HUES64 (cell line): ENCODE measurements at regions not wholly inside any gene's neighbourhood (a gene's known extent, or its start where the extent isn't known, plus 50 kb on each side); places are given as distances from the start of the nearest gene placed in this dataset.
"Not testable (repeated sequence)": the region's sequence is repeated elsewhere in the genome, so short reads cannot be mapped to it uniquely, and the experiment has no call there.

Experiments used
- H3K27ac ChIP-seq: 2 replicates; pipeline ENCODE4 v1.7.0; 2013; ENCODE audit warnings: low read depth, low read length, inconsistent platforms
- H3K27me3 ChIP-seq: 2 replicates; pipeline ENCODE4 v1.6.1; 2013; ENCODE audit warnings: mild to moderate bottlenecking, low read length; ENCODE audit not compliant: insufficient read depth
- H3K36me3 ChIP-seq: 2 replicates; pipeline ENCODE4 v1.6.1; 2013; ENCODE audit warnings: mild to moderate bottlenecking, low read length; ENCODE audit not compliant: insufficient read depth
- H3K4me1 ChIP-seq: 2 replicates; pipeline ENCODE4 v1.6.1; 2013; ENCODE audit warnings: mild to moderate bottlenecking, low read length, moderate library complexity; ENCODE audit not compliant: insufficient read depth
- H3K4me3 ChIP-seq: 2 replicates; pipeline ENCODE4 v1.5.1; 2013; ENCODE audit warnings: mild to moderate bottlenecking, low read length, moderate library complexity
- H3K9ac ChIP-seq: 2 replicates; pipeline ENCODE4 v1.6.1; 2013; ENCODE audit warnings: mild to moderate bottlenecking, low read depth, low read length
- H3K9me3 ChIP-seq: 2 replicates; pipeline ENCODE4 v1.6.1; 2013; ENCODE audit warnings: low read depth, low read length; ENCODE audit not compliant: insufficient read depth
- WGBS: fragments of 150-250, 120-280 bp; methylation state at CpG from one replicate; pipeline ENCODE4 v1.1.7; 2013; ENCODE audit warnings: missing lambda C conversion rate; 5-methylcytosine and 5-hydroxymethylcytosine counted together

DNA sequence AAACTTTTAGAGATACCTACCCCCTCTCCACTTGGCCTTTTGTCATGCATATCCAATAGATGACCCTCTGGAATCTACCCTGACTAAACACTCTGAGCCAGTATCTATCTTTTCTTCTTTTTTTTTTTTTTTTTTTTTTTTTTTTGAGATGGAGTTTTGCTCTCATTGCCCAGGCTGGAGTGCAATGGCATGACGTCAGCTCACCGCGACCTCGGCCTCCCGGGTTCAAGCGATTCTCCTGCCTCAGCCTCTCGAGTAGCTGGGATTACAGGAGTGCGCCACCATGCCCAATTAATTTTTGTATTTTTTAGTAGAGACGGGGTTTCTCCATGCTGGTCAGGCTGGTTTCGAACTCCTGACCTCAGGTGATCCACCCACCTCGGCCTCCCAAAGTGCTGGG lies 50.8 kb upstream of the GRIN2B start:
- H3K36me3 ChIP-seq, H3K4me1 ChIP-seq, H3K27me3 ChIP-seq, H3K27ac ChIP-seq, H3K9me3 ChIP-seq, H3K9ac ChIP-seq, H3K4me3 ChIP-seq: not testable (repeated sequence)
- 91% methylated on average over 11 of the region's 11 CpGs for WGBS

DNA sequence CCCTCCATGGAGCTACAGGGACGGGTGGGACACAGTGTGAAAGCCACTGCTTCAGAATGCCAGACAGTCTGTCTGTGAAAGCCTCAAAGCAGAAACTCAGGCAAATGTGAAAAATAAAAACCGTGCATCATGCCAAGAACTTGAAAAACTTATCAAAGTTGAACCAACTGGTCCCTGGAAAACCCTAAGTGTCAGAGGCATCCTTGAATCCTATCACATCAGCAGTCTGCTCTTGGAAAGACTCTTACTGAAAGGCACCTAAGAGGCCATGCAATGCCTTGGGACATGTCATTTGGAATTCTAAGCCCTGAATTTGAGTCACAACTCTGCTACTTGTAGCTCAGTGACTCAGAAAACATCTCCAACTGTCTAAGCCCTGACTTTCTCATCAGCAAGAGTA lies 62.4 kb upstream of the GRIN2B start:
- WGBS: 88% methylated on average over 2 of the region's 2 CpGs
- Histone ChIP-seq H3K9me3 (no peaks in the 10 kb centered on the region), H3K27me3 (no peaks in the 10 kb centered on the region), H3K4me1 (no peaks in the 10 kb centered on the region), H3K27ac (no peak overlapping the region), H3K36me3 (no peaks in the 10 kb centered on the region), H3K9ac (no peak overlapping the region), H3K4me3 (no peak overlapping the region)

DNA sequence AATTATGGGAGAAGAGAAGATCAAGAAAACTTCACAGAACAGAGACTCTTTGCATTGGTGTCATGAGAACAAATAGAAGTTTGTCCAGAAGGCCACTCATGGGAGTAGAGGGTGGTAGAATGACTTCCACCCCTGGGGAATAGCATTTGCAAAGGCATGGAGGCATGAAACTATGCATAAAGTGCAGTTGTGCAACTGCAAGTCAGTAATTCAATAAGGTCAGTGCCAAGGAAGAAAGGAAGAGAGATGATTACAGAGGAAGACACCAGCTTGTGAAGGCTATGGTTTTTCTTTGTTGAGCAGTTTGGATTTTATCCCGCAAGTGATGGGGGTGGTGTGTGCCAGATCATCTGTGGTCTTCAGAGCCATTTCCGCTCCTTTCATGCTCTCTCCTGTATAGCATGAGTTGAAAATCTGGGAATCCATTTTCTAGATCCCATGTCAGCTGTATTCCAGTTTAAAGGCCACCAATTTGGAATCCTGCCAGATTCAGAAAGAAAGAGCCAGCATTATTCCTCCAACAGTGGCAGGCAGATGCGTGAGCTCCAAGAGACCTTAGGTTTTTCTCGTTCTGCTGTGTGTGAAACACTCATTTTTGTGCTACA lies 67.6 kb upstream of the GRIN2B start:
- Histone ChIP-seq H3K9me3 (no peaks in the 10 kb centered on the region), H3K27me3 (no peaks in the 10 kb centered on the region), H3K4me1 (no peaks in the 10 kb centered on the region), H3K4me3 (no peak overlapping the region), H3K36me3 (no peaks in the 10 kb centered on the region), H3K9ac (no peak overlapping the region), H3K27ac (no peak overlapping the region)
- 96% methylated on average over 4 of the region's 4 CpGs for WGBS

DNA sequence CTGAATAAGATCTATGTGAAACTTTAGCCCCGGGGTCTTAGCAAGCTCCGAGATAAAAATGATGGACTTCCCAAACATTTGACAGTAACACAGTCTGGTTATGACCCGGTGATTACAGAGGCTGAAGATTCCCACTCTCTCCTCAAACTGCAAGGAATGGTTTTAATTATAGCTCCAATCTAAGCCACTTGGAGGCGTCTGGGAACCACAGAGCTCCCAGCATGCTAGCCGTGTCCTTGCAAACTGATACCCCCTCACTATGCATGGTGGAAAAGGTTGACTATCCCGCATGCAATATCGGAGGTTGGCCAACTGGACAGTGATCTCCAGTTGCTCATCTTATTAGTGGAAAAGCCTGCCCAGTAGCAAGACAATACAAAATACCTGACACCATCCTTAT lies 76.5 kb upstream of the GRIN2B start:
- Histone ChIP-seq H3K4me1 (no peaks in the 10 kb centered on the region), H3K4me3 (no peak overlapping the region), H3K36me3 (no peaks in the 10 kb centered on the region), H3K27ac (no peak overlapping the region), H3K9ac (no peak overlapping the region), H3K27me3 (no peaks in the 10 kb centered on the region), H3K9me3 (no peaks in the 10 kb centered on the region)
- WGBS: 83% methylated on average over 7 of the region's 7 CpGs

DNA sequence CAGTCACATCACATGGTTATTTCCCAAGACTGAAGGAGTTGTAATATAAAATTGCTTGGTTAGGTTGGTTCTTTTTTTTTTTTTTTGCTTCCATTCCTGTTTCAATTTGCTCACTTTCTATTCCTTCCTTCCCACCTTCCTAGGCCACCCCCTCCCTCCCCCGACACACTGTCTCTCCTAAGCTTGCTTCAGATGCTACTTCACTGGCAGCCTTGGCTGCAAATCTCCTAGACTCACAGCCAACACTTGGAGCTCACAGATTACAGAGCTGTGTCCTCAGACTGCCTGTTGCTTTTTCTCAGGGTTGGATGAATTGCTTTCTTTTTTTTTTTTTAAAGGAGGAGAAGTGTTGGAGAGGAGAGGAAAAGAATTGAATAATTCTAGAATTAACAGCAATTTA lies 77.3 kb upstream of the GRIN2B start:
- Histone ChIP-seq H3K4me1 (no peaks in the 10 kb centered on the region), H3K9ac (no peak overlapping the region), H3K36me3 (no peaks in the 10 kb centered on the region), H3K9me3 (no peaks in the 10 kb centered on the region), H3K27me3 (no peaks in the 10 kb centered on the region), H3K27ac (no peak overlapping the region), H3K4me3 (no peak overlapping the region)
- 91% methylated on average over 1 of the region's 1 CpG for WGBS

DNA sequence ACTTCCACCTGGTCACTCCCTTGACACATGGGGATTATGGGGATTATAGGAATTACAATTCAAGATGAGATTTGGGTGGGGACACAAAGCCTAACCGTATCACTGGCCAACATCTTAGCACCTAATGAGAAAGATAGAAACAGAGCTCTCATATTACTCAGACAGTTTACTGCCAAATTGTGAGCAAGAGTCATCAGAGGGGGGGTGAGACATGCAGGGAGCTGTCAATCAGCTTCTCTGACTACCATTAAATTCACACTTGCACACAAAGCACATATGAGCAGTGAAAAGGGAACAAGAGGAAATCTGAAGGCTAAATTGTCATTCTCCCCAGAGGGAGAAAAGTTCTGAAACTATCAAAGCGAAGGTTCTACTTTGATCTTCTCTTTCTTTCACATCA lies 78.1 kb upstream of the GRIN2B start:
- Histone ChIP-seq H3K9me3 (no peaks in the 10 kb centered on the region), H3K36me3 (no peaks in the 10 kb centered on the region), H3K27ac (no peak overlapping the region), H3K4me1 (no peaks in the 10 kb centered on the region), H3K27me3 (no peaks in the 10 kb centered on the region), H3K4me3 (no peak overlapping the region), H3K9ac (no peak overlapping the region)
- 92% methylated on average over 1 of the region's 2 CpGs for WGBS

DNA sequence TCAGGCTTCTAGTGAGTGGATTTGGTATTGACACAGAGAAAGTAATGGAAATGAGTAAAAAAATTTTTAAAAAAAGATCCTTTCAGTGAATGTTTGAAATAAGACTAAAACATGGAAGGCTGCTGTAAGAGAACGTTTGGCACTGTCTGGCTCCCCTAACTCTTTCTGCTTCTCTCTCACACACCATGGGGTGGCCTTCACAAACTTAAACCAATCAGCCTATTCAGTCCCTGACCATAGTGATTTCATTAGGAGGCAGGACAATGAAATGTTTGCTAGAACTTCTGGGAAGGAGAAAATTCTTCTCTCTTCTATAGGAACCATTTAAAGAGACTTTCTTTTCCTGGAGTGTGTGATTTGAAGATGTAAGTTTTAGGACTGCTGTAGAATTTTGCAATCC lies 84.2 kb upstream of the GRIN2B start:
- WGBS: 77% methylated on average over 1 of the region's 1 CpG
- Histone ChIP-seq H3K36me3 (no peaks in the 10 kb centered on the region), H3K4me1 (no peaks in the 10 kb centered on the region), H3K9ac (no peak overlapping the region), H3K27me3 (no peaks in the 10 kb centered on the region), H3K9me3 (no peaks in the 10 kb centered on the region), H3K4me3 (no peak overlapping the region), H3K27ac (no peak overlapping the region)

DNA sequence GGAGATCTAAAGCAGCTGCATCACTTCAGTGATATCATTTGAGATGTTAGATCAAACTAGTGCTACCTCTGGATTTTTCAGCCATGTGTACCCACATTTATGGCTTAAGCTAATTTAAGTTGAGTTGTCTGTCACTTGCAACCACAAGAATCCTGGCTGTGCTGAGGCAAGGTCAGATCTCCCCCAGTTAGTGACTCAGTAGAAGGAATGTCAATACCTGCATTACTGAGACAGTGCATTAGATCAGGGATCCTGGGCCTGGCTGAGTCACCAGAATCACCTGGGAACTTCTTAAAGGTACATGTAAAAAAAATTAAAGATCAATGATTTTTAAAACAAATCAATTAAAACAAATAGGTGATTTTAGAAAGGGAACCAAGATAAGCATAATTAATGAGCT lies 84.6 kb upstream of the GRIN2B start:
- Histone ChIP-seq H3K4me1 (no peaks in the 10 kb centered on the region), H3K9me3 (no peaks in the 10 kb centered on the region), H3K27ac (no peak overlapping the region), H3K27me3 (no peaks in the 10 kb centered on the region), H3K36me3 (no peaks in the 10 kb centered on the region), H3K4me3 (no peak overlapping the region), H3K9ac (no peak overlapping the region)

DNA sequence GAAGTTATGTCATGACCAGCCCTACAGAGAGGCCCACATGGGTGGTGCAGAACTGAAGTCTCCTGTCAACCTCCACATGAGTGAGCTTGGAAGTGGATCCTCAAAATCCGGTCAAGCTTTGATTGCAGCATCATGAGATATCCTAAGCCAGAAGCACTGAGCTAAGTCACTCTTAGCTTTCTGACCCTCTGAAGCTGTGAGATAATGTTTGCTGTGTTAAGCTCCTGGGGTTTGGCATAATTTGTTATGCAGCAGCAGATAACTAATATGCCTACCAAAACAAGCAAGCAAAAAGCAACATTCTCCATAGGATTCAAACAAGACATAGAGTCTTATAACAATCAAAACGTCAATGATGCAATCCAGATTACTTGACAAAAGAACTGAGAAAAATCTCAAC lies 87.6 kb upstream of the GRIN2B start:
- no peaks in the 10 kb centered on the region for H3K36me3 ChIP-seq
- 95% methylated on average over 2 of the region's 2 CpGs for WGBS
- H3K9ac ChIP-seq: no peak overlapping the region
- H3K4me3 ChIP-seq: no peak overlapping the region
- H3K4me1 ChIP-seq: no peaks in the 10 kb centered on the region
- H3K27ac ChIP-seq: no peak overlapping the region
- H3K27me3 ChIP-seq: no peaks in the 10 kb centered on the region
- H3K9me3 ChIP-seq: no peaks in the 10 kb centered on the region

DNA sequence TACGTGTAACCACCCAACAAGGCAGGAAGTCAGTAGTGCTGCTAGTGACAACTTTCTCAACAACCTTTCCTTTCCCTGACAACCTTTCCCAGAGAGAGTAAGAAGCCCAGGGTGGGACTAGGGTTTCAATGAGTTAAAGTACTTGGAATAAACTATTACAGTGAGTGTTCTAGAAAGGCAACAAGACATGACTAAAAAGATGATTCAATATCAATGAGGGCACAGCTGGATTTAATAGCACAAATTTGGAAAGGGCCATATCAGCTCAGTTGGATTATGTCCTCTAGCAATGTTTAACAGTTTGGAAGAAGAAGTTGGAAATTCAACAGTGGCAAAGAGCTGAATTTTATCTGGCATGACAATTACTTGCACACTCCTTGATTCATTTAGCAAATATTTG lies 90.4 kb upstream of the GRIN2B start:
- no peak overlapping the region for H3K4me3 ChIP-seq
- no peak overlapping the region for H3K27ac ChIP-seq
- no peaks in the 10 kb centered on the region for H3K9me3 ChIP-seq
- no peak overlapping the region for H3K9ac ChIP-seq
- H3K36me3 ChIP-seq: no peaks in the 10 kb centered on the region
- 93% methylated on average over 1 of the region's 1 CpG for WGBS
- no peaks in the 10 kb centered on the region for H3K4me1 ChIP-seq
- H3K27me3 ChIP-seq: no peaks in the 10 kb centered on the region

DNA sequence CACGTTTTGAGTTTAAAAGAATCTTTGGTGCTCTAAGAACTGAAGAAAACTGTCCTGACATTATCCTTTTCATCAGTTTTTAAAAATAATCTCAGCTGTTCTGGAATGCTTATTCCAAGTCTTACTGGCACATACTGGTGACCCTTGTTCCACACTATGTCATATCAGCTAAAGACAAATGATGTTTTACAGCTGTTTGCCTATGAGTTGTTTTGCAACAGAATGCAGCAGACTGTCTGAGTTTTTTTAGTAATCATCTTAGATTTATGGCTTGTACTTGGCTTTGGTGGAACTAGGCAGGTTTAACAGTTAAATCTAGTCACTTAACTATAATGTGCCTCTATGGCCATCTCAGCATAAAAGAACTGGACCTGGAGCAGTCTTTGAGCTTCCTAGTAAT lies 91.6 kb upstream of the GRIN2B start:
- Histone ChIP-seq H3K9ac (no peak overlapping the region), H3K9me3 (no peaks in the 10 kb centered on the region), H3K27me3 (no peaks in the 10 kb centered on the region), H3K4me1 (peaks cover 4% of the 10 kb centered on the region; the same call in 1 of the 2 replicates), H3K36me3 (no peaks in the 10 kb centered on the region), H3K4me3 (no peak overlapping the region), H3K27ac (no peak overlapping the region)
- WGBS: 90% methylated on average over 1 of the region's 1 CpG

DNA sequence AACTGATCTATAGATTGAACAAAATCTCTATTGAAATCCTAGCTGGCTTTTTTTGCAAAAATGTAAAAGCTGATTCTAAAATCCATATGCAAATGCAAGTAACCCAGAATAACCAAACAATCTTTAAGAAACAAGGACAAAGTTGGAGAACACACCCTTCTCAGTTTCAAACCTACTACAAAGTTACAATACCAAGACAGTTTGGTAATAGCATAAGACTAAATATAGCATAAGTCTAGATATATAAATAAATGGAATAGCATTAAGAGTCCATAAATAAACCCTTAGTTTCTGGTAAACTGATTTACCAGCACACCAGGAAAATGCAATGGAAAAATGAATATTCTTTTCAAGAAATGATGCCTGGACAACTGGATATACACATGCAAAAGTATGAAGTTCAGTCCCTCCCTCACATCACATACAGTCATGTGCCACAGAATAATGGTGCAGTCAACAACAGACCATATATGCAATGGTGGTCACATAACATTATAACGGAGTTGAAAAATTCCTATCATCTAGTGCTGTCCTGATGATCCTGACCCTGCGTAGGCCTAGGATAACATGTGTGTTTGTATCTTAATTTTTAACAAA lies 94.5 kb upstream of the GRIN2B start:
- WGBS: 60% methylated on average over 1 of the region's 2 CpGs

More for the DNA sequence above, 94.5 kb upstream of the GRIN2B start:
- Histone ChIP-seq H3K36me3 (no peaks in the 10 kb centered on the region), H3K27me3 (no peaks in the 10 kb centered on the region), H3K9ac (no peak overlapping the region), H3K4me1 (peaks cover 4% of the 10 kb centered on the region; the same call in 1 of the 2 replicates), H3K27ac (no peak overlapping the region), H3K4me3 (no peak overlapping the region), H3K9me3 (no peaks in the 10 kb centered on the region)
